SU-DHL-6 (cell line): ENCODE measurements at regions not wholly inside any gene's neighbourhood (a gene's known extent, or its start where the extent isn't known, plus 50 kb on each side); places are given as distances from the start of the nearest gene placed in this dataset.

Experiments used
- EZH2phosphoT487 ChIP-seq: fragments of 200-600 bp; sonication (generic), shearing (Covaris generic); conservative IDR thresholded peaks from 2 replicates; pipeline ENCODE4 v1.6.1; 2018; ENCODE audit warnings: mild to moderate bottlenecking, antibody characterized with exemption, low read length, moderate library complexity, mixed read lengths
- TF ChIP-seq, protein P1 (sequence below): fragments of 200-600 bp; sonication (generic); IDR thresholded peaks from one replicate; pipeline ENCODE4 v1.5.1; 2017; ENCODE audit warnings: antibody characterized with exemption, mild to moderate bottlenecking, low read length, moderate library complexity; ENCODE audit not compliant: insufficient read depth, poor library complexity, severe bottlenecking

DNA sequence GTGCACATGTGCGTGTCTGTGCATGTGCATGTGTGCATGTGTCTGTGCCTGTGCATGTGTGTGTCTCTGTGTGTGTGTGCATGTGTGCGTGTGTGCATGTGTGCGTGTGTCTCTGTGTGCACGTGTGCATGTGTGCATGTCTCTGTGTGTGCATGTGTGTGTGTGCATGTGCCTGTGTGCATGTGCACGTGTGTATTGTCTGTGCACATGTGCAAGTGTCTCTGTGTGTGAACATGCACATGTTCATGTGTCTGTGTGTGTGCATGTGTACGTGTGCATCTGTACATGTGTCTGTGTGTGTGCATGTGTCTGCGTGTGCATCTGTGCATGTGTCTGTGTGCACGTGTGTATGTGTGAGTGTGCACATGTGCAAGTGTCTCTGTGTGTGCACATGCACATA lies 277.3 kb downstream of the GALR1 start:
- TF ChIP-seq, protein P1, sequence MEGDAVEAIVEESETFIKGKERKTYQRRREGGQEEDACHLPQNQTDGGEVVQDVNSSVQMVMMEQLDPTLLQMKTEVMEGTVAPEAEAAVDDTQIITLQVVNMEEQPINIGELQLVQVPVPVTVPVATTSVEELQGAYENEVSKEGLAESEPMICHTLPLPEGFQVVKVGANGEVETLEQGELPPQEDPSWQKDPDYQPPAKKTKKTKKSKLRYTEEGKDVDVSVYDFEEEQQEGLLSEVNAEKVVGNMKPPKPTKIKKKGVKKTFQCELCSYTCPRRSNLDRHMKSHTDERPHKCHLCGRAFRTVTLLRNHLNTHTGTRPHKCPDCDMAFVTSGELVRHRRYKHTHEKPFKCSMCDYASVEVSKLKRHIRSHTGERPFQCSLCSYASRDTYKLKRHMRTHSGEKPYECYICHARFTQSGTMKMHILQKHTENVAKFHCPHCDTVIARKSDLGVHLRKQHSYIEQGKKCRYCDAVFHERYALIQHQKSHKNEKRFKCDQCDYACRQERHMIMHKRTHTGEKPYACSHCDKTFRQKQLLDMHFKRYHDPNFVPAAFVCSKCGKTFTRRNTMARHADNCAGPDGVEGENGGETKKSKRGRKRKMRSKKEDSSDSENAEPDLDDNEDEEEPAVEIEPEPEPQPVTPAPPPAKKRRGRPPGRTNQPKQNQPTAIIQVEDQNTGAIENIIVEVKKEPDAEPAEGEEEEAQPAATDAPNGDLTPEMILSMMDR: no peak
- TF ChIP-seq EZH2phosphoT487: no peak
